ENCODE measurements at regions not wholly inside any gene's neighbourhood (a gene's known extent, or its start where the extent isn't known, plus 50 kb on each side); places are given as distances from the start of the nearest gene placed in this dataset.
A peak's percentile ranks its signal among the peaks of the same experiment; 100 is the strongest.

DNA sequence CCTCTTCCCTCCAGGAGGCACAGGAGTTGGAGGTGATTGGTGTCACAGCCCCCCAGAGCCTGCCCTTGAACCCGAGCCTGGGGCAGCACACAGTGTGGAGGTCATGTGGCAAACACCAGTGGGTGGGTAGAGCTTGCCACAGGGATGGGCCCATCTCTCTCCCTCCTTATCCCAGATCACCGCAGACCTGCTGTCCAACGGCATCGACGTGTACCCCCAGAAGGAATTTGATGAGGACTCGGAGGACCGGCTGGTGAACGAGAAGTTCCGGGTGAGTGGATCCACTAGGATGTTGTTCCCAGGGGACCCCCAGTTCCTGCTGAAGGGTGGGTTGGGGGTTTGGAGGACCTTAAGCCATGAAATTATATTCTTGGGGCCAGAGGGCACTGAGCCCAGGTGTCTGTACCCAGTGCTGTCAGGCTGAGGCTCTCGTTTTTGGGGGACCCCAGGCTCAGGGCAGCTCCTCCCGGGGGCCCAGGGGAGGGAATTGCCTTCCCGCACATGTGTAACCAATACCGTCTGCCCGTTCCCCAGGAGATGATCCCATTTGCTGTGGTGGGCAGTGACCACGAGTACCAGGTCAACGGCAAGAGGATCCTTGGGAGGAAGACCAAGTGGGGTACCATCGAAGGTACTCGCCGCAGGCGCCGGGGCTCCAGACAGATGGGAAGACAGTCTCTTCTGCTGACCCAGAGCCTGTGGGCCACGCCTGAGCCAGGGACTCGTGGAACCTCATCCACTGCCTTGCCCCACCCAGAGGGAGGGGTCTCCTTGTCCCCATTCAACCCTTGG is 351.9 kb downstream of the SEC14L1 start:
- DNase-seq, result no peak

DNA sequence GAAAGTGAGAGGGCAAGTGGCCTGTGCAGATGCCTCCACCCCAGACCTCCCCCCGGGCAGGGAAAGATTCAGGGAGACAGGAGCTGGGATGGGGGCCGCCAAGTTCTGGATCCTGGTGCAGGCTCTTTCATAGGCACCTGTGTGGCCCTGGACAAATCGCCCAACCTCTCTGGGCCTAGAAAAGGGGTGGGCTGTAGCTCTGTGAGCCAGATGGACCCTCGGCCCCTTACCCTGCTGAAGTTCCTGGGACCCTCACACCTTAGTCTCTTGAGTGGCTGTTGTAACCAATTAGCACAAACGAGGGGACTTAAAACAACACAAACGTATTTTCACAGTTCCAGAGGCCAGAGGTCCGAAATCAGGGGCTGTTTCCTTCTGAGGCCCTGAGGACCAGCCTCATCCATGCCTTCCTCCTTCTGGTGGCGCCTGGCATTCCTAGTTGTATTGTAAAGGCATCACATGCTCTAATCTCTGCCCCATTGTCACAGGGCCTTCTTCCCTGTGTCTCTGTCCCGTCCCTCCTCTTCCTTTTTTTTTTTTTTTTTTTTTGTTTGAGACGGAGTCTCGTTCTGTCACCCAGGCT is 352.6 kb downstream of the SEC14L1 start:
- no peak for DNase-seq

DNA sequence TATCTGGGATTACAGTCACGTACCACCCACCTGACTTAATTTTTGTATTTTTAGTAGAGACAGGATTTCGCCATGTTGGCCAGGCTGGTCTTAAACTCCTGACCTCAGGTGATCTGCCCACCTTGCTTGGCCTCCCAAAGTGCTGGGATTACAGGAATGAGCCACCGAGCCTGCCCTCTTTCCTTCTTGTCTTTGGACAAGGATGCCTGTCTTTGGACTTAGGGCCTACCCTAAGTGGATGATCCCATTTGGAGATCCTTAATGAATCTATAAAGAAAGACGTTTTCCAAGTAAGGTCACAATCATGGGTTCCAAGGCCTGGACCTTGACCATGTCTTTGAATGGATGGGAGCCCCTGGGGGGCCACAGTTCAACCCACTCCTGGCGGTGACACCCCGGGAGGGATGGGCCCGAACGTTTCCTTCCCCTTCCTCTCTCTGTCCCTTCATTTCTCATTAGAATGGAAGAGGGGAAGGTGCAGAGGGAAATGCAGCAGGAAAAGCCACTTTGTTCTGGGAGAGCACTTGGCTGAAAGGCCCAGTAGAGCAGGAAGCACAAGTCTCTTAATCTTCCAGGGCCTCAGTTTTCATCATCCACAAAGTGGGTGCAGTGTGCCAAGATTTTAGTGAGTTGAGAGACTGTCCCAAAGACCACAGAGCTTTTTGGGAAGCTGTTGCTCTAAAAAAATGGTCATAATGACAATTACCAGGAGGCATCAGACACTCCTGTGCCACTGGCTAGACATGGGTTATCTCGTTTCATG is 353.3 kb downstream of the SEC14L1 start:
- DNase-seq, result no peak

DNA sequence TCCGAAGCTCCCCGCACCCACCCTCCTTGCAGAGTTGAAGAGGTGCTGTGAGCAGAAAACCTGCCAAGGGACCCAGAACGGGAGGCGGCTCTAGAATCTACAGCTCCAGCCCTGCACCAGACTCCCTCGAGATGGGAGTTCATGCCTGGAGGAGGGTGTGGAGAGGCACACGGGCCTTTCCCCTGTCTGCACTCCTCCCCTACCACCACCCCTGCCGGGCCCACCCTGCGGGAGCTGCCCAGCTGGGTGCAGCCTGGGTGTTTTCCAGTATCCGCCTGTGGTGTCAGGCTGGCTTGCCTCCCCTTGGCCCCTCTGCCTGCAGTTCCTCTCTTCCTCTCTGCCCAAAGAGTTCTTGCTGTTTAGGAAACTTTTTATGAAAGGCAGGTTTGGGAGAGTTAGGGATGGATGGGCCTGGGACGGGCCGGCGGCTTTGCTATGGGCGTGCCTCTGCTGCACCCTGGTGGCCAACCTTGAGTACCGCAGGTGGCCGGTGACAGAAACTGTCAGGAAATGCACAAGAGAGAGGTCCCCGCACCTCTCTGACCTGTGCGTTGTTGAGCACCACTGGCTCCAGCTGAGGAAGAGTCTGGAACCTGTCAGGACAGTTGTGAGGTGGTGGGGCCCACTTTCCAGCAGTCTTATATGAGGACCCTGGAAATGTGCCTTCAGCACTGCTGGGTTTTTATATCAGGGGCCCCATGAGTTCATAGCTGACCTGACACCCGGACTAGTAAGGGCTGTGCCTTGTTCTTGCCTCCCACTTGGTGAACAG is 354.1 kb downstream of the SEC14L1 start:
- DNase-seq, result peak; percentile 78

DNA sequence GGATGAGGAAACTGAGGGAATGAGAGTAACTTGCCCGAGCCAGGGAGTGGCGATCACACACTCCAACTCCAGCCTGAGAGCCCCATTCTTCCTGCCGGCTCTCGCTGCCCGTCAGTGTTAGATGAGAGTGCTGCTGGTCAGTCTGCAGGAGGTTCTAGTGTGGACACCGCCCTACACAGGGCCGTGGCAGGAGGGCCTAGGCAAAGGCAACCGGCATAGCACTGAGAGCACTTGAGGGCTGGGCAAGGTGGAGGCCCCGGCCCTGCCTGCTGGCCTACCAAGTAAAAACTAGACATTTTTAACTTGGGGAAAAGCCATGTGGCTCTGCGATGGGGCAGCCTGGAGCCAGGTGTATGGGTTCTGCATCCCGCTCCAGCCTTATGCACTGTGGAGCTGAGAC is 354.8 kb downstream of the SEC14L1 start:
- DNase-seq, result no peak

DNA sequence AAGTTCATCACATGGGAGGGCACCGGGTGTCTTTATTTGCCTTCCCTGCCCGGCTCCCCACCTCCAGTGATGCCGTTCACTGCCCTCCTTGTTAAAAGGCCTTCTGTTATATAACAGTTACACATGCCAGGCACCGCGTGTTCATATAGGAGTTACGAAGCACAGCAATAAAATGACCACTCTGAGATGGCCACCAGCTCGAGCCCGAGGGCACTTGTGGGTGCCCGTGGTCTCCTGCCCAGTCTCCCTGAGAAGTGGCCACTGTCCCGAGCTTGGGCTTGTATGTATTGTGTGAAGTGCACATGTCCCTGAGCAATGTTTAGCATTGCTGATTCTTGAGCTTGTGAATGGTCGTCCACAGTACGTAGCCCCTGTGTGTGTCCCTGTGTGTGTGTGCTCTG is 355.6 kb downstream of the SEC14L1 start:
- DNase-seq, result no peak

DNA sequence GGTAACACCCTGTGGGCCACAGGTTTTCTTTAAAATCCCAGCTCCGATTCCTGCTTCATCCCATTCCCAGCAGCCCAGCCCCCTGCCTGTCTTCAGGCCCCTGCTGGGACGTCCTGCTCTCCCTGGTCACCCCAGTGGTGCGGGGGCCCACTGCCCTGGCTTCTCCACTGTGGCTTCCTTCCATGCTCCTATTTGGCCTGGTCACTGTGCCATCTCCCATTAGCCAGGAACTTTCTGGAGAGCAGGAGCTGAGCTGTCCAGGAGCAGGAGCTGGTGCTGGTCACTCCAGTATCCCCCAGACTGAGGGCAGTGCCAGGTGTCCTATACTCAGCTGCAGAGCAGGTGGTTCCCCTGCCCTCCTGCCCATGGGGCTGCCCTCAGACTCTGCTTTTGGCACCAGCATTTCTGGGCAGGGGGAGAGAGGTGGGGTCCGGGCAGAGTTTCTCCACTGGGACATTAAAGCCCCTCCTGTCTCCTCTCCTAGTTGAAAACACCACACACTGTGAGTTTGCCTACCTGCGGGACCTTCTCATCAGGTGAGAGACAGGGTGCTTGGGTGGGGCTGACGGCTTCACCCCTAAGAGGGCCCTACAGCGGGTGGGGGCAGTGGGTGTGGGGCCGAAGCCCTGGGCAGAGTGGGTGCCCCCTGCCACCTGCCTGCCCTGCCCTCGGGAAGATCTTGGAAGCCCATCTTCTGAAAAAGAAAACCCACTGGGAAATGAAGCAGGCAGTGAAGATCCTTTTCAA is 356.2 kb downstream of the SEC14L1 start:
- no peak for DNase-seq

DNA sequence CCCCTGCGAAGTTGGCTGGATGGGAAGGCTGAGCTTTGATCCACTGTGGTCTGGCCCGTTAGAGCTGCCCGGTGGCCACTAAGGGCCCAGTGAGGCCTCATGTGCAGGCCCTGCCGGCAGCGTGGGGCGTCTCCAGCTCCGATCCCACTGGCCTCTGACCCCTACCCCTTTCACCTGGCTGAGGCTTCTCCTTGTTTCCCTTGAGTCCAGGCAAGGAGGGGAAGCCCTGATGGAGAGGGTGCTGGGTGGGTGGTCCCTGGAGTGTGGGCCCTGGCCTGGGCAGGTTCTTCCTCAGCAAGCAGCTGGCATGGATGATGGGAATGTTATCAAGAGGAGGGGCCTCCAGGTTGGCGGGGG is 356.8 kb downstream of the SEC14L1 start:
- no peak for DNase-seq

DNA sequence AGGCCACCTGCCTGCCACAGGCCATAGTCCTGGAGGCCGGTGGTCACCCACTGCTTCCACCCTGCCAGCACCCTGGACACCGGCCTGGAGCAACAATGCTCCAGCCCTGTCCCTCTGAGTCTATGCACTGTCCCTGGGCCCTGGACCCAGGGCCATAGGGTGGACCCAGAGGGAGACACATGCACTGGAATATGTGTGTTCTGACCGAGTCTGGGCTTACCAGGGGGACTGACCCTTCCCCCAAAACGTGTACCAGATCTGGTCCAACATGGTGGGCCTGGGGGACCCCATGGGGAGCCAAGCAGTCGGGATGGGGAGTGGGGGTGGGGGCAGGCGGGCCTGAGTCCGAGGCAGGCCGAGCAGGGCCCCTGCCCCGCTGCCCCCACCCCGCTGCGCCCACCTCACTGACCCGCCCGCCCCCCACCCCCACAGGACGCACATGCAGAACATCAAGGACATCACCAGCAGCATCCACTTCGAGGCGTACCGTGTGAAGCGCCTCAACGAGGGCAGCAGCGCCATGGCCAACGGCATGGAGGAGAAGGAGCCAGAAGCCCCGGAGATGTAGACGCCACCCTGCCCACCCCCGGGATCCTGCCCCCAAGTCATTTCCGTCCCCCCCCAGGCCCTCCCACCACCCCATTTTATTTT is 357.4 kb downstream of the SEC14L1 start:
- no peak for DNase-seq

DNA sequence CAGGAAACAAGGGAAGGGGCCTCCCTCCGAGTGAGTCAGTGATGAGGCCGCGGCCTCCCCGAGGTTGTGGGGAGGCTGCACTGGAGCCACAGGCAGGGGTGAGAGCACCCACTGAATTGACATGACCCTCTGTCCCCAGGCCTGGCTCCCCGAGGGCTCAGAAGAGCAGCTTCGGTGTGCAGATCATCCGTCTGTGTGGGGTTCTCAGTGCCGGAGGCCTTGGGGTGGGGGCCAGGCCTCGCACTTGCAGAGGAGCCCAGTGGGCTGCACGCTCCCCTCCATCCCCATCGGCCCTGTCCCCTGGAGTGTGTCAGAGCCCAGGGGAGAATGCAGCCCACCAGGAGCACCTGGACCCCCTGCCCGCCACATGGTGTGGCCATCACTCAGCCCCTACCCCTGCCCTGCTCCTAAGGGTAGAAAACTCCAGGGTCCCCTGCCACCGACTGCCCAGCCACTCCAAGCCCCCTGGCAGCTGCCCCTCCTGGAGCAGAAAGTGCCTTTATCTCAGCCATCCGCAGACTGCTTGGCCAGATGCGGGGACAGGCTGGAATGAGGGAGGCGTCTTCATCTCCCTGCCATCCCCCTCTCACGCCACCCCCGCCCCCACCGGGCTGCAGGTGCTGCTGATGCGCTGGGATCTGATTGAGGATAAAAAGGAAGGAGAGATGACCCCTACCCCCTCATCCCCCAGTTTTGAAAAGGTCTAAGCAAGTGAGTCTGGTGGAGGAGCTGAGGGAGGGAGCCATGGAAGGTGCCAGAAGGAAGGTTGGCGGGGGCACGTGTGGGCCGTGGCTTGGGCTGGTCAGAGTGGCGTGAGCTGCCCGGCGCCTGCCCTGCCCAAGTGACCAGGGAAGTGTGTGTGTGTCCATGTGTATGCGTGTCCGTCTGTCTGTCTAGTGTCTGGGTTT is 358.3 kb downstream of the SEC14L1 start:
- DNase-seq, result no peak

DNA sequence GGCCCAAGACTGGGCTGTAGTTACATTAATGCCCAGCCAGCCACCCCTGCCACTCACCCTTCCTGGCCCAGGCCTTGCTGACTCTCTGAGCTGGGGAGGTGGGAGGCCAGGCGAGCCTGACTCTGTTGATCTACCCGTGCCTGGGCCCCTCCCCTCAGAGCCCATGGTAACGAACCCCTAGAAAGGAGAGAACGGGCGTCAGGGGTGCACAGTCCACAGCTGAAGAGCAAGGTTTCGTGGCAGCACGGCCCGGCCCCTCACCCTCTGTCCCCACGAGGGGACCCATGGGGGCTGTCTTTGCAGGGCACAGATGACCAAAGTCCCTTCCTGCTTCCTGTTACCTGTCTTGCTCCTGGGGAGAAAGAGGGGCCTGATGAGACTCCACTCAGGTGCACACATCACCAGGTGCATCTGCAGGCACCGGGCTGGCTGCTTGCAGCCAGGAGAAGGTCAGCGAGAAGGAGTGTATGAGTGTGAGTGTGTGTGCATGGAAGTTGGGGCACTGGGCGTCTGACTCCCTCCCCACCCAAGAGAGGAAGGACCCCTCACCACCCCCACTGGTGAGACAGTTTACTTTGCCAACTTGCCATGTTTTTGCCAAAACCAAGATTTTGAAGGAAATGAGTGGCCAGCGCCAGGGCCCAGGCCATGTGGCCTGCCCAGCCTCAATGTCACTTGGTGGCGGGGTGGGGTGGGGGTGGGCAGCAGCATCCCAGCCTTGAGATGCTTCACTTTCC is 359.1 kb downstream of the SEC14L1 start:
- no peak for DNase-seq

DNA sequence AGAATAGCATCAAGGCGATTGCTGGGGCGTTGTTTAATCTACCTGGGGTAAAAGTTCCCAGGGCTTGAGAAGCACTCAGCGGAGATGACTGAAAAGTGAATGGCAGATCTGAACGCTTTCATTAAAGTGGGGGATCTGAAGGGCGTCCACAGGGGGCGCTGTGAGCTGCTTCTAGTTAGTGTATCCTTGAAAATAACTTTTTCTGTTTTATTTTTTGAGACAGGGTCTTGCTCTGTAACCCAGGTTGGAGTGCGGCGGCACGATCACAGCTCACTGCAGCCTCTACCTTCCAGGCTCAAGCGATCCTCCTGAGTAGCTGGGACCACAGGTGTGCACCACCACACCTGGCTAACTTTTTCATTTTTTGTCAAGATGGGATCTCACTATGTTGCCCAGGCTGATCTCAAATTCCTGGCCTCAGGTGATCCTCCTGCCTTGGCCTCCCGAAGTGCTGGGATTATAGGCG is 360.4 kb downstream of the SEC14L1 start:
- DNase-seq, result peak; percentile 53

DNA sequence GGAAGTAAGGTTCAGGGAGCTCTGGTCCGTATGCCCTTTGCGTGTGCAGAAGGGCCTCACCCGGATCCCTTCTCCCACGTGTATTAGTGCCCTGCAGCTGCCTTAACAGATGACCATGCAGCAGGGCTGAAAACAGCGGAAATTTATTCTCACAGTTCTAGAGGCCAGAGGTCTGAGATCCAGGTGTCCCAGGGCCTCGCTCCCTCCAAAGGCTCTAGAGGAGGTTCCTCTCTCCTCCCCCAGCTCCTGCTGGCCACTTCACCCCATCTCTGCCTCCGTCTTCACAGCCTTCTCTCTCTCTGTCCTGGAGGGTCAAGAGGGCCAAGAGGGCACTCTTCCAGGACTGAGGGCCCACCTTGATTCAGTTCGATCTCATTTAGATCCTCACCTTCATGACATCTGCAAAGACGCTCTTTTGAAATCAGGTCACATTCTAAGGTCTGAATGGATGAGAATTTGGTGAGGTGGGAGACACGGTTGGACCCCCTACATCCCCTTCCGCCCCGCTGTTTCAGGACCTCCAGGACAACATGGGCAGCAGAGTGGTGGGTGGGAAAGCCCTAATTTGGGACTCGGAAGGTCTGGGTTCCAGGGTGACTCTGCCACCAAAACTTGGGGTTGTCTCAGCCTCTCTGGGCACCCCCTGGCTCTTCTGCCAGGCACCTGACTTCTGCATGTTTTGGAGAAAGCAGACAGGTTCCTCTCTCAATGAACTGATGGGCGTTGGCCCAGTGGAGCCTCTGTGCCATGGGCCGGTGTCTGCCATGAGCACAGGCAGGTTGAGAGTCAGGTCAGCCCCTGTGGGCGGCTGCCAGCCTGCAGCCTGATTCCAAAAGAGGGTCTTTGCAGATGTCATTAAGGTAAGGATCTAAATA is 361.2 kb downstream of the SEC14L1 start:
- no peak for DNase-seq

DNA sequence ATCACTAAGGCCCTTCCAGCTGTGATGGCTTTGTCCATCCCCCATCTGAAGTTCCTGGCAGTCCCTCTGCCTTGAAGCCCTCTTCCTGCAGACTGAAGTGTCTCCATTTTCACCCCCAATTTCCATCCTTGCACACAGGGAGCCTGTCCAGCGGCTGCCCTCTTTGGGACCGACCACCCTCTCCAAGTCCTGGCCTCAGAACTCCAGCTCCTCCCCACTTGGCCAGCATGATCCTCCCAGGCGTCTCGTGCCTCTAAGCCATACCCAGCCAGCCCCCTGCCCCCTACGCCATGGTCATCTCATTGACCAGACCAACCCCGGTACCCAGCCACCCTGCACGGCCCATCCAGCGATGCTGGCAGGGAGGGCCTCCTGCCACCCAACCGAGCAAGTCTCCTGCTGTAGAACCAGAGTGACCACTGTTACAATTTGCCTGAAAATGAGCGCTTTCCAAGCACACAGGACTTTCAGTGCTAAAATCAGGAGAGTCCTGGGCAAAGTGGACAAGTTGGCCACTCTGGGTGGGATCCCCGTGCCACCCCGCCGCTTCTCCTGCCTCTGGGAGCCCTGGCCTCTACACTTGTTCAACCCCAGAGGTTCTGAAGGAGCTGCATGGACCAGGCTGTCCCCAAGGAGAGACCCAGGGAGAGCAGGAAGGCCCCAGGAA is 362.0 kb downstream of the SEC14L1 start:
- no peak for DNase-seq

DNA sequence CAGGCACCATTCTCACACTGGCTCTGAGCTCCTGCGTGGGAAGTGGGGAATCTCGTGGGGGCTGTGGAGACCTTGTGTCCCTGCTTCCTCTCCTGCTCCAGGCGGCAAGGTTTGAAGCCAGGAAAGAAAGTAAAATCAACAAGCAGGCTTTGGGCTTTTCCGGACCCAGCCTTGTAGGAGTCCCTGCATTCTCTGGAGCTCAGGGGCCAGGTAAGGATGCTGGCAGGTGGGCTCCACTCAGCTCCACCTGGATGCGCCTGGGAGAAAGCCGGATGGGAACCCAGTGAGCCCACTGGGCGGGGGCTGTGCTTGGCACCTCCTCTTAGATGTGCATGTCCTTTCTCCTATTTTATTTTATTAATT is 362.5 kb downstream of the SEC14L1 start:
- no peak for DNase-seq

DNA sequence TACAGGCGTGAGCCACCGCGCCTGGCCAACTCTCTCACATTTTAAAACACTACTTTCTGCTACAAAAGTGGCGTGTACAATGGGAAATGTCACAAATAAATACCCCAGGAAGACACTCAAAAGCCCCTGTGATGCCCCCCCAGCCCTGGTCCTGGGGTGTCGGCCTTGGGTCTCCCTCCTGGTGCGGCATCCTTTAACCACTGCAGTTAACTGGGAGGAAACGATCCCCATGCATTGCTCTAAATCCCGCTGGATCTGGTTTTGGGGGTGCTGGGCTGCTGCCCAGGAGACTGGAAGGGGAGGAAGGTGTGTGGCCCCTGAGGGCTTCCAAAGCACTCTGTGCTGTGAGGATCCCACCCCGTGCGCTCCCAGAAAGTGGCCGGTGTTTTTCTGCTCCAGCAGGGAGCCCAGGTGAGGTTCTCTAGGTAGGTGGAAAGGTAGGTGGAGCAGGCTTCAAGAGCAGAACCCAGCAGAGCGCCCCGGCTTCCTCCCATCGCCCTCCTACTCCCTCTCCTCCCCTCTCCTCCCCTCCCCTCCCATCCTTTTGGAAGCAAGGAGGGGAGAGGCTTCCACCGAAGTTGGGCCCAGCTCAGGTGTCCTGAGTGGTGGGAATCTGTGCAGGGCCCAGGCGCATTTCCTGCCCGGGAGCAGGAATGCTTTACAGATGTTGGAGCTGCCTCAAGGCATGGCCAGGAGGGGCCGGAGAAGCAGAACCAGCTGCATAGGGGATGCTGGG is 363.3 kb downstream of the SEC14L1 start:
- no peak for DNase-seq

DNA sequence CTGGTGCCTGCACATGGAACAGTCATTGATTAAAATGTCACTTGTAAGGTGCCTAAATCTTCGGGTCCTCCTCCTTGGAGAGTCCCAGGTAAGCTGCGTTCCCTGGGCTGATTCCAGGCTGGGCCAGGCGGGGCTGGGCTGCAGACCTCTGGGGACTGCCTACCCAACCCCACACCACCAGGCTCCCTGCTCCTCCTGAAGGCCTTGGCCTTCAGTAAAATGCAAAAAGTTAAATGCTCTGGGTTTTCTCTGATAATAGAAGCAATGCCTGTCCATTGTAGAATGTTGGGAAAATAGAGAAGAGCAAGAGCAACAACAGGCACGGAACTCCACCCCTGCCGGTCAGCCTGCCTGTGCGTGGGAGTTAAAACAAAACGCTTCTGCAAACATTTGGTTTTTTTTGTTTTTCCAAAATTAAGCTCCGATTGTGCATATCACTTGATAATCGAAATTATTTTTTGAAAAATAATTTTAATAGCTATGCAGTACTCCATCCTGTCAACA is 363.9 kb downstream of the SEC14L1 start:
- DNase-seq, result no peak
